PC-9 (cell line): ENCODE measurements at regions not wholly inside any gene's neighbourhood (a gene's known extent, or its start where the extent isn't known, plus 50 kb on each side); places are given as distances from the start of the nearest gene placed in this dataset.

Experiments
- BruUV-seq: library from RNA; stranded (reverse); fragments of 400-500 nt; replicated peaks from 2 replicates; lab custom pipeline; 2021; lab: Mats Ljungman, UMichigan
- CTCF ChIA-PET: fragments of 300-600 bp; sonication (Branson Sonifier 250); formaldehyde crosslinking; loops from one replicate; lab custom pipeline; 2022; ENCODE audit warnings: antibody characterized with exemption; lab: Charles Lee
- POLR2A ChIA-PET: fragments of 300-600 bp; sonication (Branson Sonifier 250); formaldehyde crosslinking; loops from one replicate; lab custom pipeline; 2022; ENCODE audit warnings: antibody characterized with exemption; ENCODE audit not compliant: unreplicated experiment; lab: Charles Lee
- DNase-seq, 2 experiments: peaks; one replicate each; pipeline versions ENCODE4 v3.0.0 to v3.0.0-alpha.2; 2015 to 2022; ENCODE audit warnings: mixed read lengths in 1 of 2
- H2AFZ ChIP-seq: fragments of 200-600 bp; sonication (generic); 2 replicates; pipeline ENCODE4 v1.8.1; 2017; ENCODE audit warnings: antibody characterized with exemption
- H3F3A ChIP-seq: fragments of 200-600 bp; sonication (generic); 2 replicates; pipeline ENCODE4 v1.8.1; 2017; ENCODE audit warnings: antibody characterized with exemption, mild to moderate bottlenecking, low read depth; ENCODE audit not compliant: insufficient read depth
- H3K27ac ChIP-seq: fragments of 200-600 bp; sonication (generic); 2 replicates; pipeline ENCODE4 v1.6.1; 2016; ENCODE audit warnings: mixed run types
- H3K27me3 ChIP-seq: fragments of 200-600 bp; sonication (generic); 2 replicates; pipeline ENCODE4 v1.6.1; 2016; ENCODE audit warnings: low read depth, mixed run types; ENCODE audit not compliant: insufficient read depth
- H3K36me3 ChIP-seq: fragments of 200-600 bp; sonication (generic); 2 replicates; pipeline ENCODE4 v1.6.1; 2016; ENCODE audit warnings: low read depth, mixed run types
- H3K4me1 ChIP-seq: fragments of 200-600 bp; sonication (generic); replicated peaks from 2 replicates; pipeline ENCODE4 v1.6.1; 2016; ENCODE audit warnings: mixed run types; ENCODE audit not compliant: insufficient read depth
- H3K4me2 ChIP-seq: fragments of 200-600 bp; sonication (generic); 2 replicates; pipeline ENCODE4 v1.6.1; 2017; ENCODE audit warnings: mixed run types
- H3K4me3 ChIP-seq: fragments of 200-600 bp; sonication (generic); 2 replicates; pipeline ENCODE4 v1.6.1; 2016; ENCODE audit warnings: mixed run types
- H3K79me2 ChIP-seq: fragments of 200-600 bp; sonication (generic); 2 replicates; pipeline ENCODE4 v1.6.1; 2017; ENCODE audit warnings: low read depth, mixed run types
- H3K9me2 ChIP-seq: fragments of 200-600 bp; sonication (generic); 2 replicates; pipeline ENCODE4 v1.8.1; 2017; ENCODE audit warnings: mild to moderate bottlenecking; ENCODE audit not compliant: insufficient read depth
- H3K9me3 ChIP-seq: fragments of 200-600 bp; sonication (generic); 2 replicates; pipeline ENCODE4 v1.8.1; 2016; ENCODE audit warnings: low read depth; ENCODE audit not compliant: insufficient read depth
- H4K20me1 ChIP-seq: fragments of 200-600 bp; sonication (generic); 2 replicates; pipeline ENCODE4 v1.8.1; 2017; ENCODE audit not compliant: insufficient read depth
- CTCF ChIP-seq: fragments of 200-600 bp; sonication (generic); conservative IDR thresholded peaks from 2 replicates; pipeline ENCODE4 v1.6.1; 2017; ENCODE audit warnings: mixed run types, antibody characterized with exemption, mild to moderate bottlenecking, moderate library complexity
- EZH2 ChIP-seq: fragments of 200-600 bp; sonication (generic); IDR thresholded peaks from 2 replicates; pipeline ENCODE4 v1.8.0; 2017; ENCODE audit warnings: antibody characterized with exemption, low read depth
- intact Hi-C: fragments of 100-400 bp; cut with micrococcal nuclease; formaldehyde crosslinking; loops from one replicate; pipeline ENCODE4 v1.10.0; 2022; ENCODE audit not compliant: unreplicated experiment

GRCh38 chr7:47684728-47685127, 102.8 kb upstream of the TNS3 start:
- Histone ChIP-seq H3K79me2 (no peaks in the 10 kb centered on the region), H3K4me3 (no peak overlapping the region), H4K20me1 (no peaks in the 10 kb centered on the region), H3K4me1 (peaks cover 17% of the 10 kb centered on the region), H3F3A (peaks cover 4% of the 10 kb centered on the region; the same call in 1 of the 2 replicates), H3K9me2 (no peaks in the 10 kb centered on the region), H3K9me3 (no peaks in the 10 kb centered on the region), H2AFZ (no peak overlapping the region), H3K36me3 (no peaks in the 10 kb centered on the region), H3K27ac (no peak overlapping the region), H3K27me3 (no peaks in the 10 kb centered on the region), H3K4me2 (no peak overlapping the region)
- ChIA-PET POLR2A (no interaction called here), CTCF (no interaction called here)
- TF ChIP-seq EZH2 (no peak), CTCF (no peak)
- DNase-seq, result no peak
- intact Hi-C loops, result no loop called here
- BruUV-seq, result no TSS peak

GRCh38 chr7:47683485-47683898, 101.6 kb upstream of the TNS3 start:
- ChIA-PET CTCF (no interaction called here), POLR2A (no interaction called here)
- TF ChIP-seq CTCF, result no peak
- no peak for TF ChIP-seq EZH2
- H3K4me3 ChIP-seq, result no peak overlapping the region
- no peak for DNase-seq
- no peak overlapping the region for H3K4me2 ChIP-seq
- no peaks in the 10 kb centered on the region for H3K9me2 ChIP-seq
- H4K20me1 ChIP-seq, result no peaks in the 10 kb centered on the region
- H3K36me3 ChIP-seq, result no peaks in the 10 kb centered on the region
- no peak overlapping the region for H2AFZ ChIP-seq
- H3K4me1 ChIP-seq, result peaks cover 29% of the 10 kb centered on the region
- no TSS peak for BruUV-seq
- H3K27me3 ChIP-seq, result no peaks in the 10 kb centered on the region
- peaks cover 16% of the 10 kb centered on the region for H3F3A ChIP-seq
- H3K27ac ChIP-seq, result no peak overlapping the region
- H3K79me2 ChIP-seq, result no peaks in the 10 kb centered on the region
- intact Hi-C loops, result no loop called here
- H3K9me3 ChIP-seq, result no peaks in the 10 kb centered on the region

- no peak overlapping the region for H3K27ac ChIP-seq
- CTCF ChIA-PET, result no interaction called here
Measured at GRCh38 chr7:47682874-47683273, 101.0 kb upstream of the TNS3 start.

More at GRCh38 chr7:47682874-47683273, 101.0 kb upstream of the TNS3 start:
- H3K9me2 ChIP-seq, result no peaks in the 10 kb centered on the region
- peaks cover 35% of the 10 kb centered on the region for H3K4me1 ChIP-seq
- intact Hi-C loops, result no loop called here
- H3K4me3 ChIP-seq, result no peak overlapping the region
- peaks cover 23% of the 10 kb centered on the region for H3F3A ChIP-seq
- H3K36me3 ChIP-seq, result no peaks in the 10 kb centered on the region
- H3K4me2 ChIP-seq, result no peak overlapping the region
- no peaks in the 10 kb centered on the region for H3K79me2 ChIP-seq
- H3K9me3 ChIP-seq, result no peaks in the 10 kb centered on the region
- H3K27me3 ChIP-seq, result no peaks in the 10 kb centered on the region
- no TSS peak for BruUV-seq
- H2AFZ ChIP-seq, result no peak overlapping the region
- DNase-seq, result no peak
- no peaks in the 10 kb centered on the region for H4K20me1 ChIP-seq
- POLR2A ChIA-PET, result no interaction called here
- no peak for TF ChIP-seq CTCF
- no peak for TF ChIP-seq EZH2
